Heart left ventricle (tissue), 13 donors: ENCODE measurements at regions not wholly inside any gene's neighbourhood (a gene's known extent, or its start where the extent isn't known, plus 50 kb on each side); places are given as distances from the start of the nearest gene placed in this dataset.
"Not testable (repeated sequence)": the region's sequence is repeated elsewhere in the genome, so short reads cannot be mapped to it uniquely, and the experiment has no call there.

Source experiments
- POLR2A ChIP-seq, 2 donors: fragments of 450-650 bp; IDR thresholded peaks; one replicate each; pipeline ENCODE4 v1.6.1; 2017; ENCODE audit warnings: antibody characterized with exemption in 2 of 2, mild to moderate bottlenecking in 2 of 2, moderate library complexity in 2 of 2
- TF ChIP-seq, protein P1 (sequence below), 12 donors: fragments of 200-600 bp; sonication (generic) in 4 of 12; IDR thresholded peaks; one replicate each; pipeline versions ENCODE4 v1.5.0 to v1.8.0; 2018 to 2022; ENCODE audit warnings: antibody characterized with exemption in 12 of 12, mild to moderate bottlenecking in 5 of 12
- donor health status: ischemic (EF 13 %, LVEDD 7.1; RV severe dilation, severe dysfunction).
- donor health status: DM: no; HTN: yes; CAD: no.
- donor health status: DM: no; HTN: no; CAD: no.
- donor health status: ischemic (EF 25% LVEDD 6.9; RV normal size, moderate dysfunction).
- donor health status: ischemic (EF 25% LVEDD 5.7; RV mildly dilated, moderate dysfunction).
- donor health status: ischemic (EF 35%, LVEDD 5.7; RV mildly dilated, moderate dysfunction).
- donor health status: nonischemic (EF 11% LVEDD 7.7; RV severe dilation, severe dysfunction).
- donor health status: DM: yes; HTN: yes; CAD: no.
- donor health status: PGD.
- donor health status: ischemic (EF 29% LVEDD 5.4; RV normal size, mild dysfunction).
- donor health status: nonischemic (EF 23%, LVEDD 6.1; RV moderate dilation, normal function).

DNA sequence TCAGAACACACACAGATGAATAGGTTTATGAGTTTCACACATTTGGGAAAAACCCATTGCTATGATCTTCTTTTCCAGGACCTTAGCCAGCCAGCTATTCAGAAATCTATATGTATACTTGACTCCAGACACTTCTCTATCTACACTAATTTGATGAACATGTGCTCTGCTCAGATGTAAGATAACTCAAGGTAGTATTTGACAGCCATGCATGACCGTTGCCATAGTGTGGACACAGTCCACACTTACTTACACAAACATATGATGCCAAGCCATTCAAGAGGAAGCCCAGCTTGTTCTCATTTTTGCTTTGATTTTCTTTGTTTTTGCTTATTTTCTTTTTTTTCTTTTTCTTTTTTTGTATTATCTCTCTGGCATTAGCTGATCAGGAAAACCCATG is 1328.4 kb downstream of the RPIA start:
- TF ChIP-seq, protein P1, sequence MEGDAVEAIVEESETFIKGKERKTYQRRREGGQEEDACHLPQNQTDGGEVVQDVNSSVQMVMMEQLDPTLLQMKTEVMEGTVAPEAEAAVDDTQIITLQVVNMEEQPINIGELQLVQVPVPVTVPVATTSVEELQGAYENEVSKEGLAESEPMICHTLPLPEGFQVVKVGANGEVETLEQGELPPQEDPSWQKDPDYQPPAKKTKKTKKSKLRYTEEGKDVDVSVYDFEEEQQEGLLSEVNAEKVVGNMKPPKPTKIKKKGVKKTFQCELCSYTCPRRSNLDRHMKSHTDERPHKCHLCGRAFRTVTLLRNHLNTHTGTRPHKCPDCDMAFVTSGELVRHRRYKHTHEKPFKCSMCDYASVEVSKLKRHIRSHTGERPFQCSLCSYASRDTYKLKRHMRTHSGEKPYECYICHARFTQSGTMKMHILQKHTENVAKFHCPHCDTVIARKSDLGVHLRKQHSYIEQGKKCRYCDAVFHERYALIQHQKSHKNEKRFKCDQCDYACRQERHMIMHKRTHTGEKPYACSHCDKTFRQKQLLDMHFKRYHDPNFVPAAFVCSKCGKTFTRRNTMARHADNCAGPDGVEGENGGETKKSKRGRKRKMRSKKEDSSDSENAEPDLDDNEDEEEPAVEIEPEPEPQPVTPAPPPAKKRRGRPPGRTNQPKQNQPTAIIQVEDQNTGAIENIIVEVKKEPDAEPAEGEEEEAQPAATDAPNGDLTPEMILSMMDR (IDR thresholded peaks at IDR 0.05) = not testable (repeated sequence)
- TF ChIP-seq POLR2A (IDR thresholded peaks at IDR 0.05) = not testable (repeated sequence)
